ENCODE measurements at regions not wholly inside any gene's neighbourhood (a gene's known extent, or its start where the extent isn't known, plus 50 kb on each side); places are given as distances from the start of the nearest gene placed in this dataset.

DNA sequence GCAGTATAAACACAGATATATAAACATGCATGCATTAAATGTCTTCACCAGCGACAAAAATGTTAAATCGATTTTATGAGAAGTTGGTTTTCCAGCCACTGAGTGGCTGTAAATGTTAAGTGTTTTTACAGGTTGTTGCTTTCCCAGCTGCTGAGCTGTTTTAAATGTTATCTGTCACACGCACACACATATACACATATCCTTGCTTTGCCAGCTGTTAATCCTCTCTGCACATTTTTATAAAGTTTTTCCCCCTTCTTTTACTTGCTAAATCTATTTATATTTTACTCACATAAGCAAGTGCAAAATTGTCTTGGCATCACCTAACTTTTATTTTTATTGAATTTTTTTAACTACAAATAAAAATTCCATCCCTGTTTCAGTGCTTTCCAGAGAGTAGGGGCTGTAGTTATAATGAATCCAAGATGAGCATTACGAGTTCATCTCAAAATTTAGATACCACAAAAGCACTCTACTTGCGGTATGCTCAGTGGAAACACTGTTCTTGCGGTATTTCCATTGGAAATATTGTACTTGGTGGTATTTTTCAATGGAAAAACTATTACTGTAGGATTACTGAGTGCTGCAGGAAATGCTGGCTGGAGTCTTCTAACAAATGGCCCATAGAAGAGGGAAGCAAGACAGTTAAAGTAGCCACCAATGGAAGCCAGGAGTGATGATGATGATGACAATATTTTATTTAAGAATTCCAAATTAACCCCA is 124.9 kb upstream of the KCNJ16 start:
- H3K4me3 ChIP-seq (ENCODE audit: low read length): no peak overlapping the region
- no peak for DNase-seq (ENCODE audit: low read depth)
- TF ChIP-seq, protein P1, sequence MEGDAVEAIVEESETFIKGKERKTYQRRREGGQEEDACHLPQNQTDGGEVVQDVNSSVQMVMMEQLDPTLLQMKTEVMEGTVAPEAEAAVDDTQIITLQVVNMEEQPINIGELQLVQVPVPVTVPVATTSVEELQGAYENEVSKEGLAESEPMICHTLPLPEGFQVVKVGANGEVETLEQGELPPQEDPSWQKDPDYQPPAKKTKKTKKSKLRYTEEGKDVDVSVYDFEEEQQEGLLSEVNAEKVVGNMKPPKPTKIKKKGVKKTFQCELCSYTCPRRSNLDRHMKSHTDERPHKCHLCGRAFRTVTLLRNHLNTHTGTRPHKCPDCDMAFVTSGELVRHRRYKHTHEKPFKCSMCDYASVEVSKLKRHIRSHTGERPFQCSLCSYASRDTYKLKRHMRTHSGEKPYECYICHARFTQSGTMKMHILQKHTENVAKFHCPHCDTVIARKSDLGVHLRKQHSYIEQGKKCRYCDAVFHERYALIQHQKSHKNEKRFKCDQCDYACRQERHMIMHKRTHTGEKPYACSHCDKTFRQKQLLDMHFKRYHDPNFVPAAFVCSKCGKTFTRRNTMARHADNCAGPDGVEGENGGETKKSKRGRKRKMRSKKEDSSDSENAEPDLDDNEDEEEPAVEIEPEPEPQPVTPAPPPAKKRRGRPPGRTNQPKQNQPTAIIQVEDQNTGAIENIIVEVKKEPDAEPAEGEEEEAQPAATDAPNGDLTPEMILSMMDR (IDR thresholded peaks at IDR 0.05; ENCODE audit: insufficient read depth, low read depth, low read length, missing control alignments): no peak

DNA sequence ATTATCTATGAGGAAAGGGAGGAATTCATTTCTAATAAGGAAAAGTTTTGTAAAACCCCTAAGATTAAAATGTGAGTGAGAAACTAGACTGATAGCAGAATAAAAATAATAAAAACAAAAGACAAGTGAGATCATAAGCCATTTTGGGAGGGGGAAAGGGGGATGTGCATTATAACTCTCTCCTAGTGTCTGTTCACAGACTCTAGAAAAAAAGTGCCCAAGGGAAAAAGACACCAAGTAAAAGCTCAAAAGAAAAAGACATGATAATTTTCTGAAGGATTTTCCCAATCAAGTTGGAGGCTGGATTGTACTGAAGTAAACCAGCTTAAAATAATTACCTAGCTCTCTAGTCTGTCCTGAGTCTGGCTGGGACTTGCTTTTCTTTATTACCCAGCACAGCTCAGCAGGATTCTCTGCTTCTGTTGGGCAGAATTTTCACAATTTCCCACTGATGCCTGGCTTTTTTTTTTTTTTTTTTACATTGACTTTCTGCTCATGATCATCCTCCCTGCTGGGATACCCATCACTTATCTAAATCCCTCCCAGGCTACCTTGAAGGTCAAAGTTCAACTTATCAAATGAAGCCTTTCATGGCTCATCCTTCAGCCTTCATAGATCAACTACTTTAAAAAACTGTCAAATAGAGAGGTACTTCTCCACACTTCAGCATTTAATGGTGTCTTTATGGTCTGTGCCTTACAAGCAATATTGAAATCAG is 124.2 kb upstream of the KCNJ16 start:
- no peak overlapping the region for H3K4me3 ChIP-seq (ENCODE audit: low read length)
- DNase-seq (ENCODE audit: low read depth): no peak
- TF ChIP-seq, protein P1 (IDR thresholded peaks at IDR 0.05; ENCODE audit: insufficient read depth, low read depth, low read length, missing control alignments): no peak

DNA sequence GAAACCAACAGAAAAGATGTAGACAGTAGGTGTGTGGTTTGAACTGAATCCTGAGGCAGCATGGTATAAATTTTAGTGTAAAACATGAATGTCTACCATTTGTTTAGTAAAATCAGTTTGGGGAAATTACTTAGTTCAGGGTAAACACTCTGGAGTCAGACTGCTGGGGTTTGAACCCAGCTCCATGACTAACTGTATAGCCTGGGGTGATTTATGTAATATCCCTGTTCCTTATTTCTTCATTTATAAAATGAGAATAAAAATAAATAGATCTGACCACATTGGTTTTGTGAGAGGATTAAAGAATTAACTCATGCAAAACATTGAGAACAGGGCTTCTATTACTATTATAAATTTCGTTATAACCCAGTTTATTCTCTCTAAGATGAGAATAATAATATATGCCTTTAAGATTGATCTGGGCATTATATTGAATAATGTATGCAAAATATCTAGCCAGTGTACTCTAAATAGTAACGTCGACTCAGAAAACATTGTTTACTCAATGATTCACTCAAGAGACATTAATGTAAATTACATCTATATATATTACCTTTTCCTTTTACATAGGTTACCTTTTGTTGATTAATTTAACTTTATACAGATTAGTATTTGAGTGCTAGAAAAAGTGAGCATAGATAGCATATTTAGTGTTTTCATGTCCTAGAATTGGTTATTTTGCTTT is 120.6 kb upstream of the KCNJ16 start:
- DNase-seq (ENCODE audit: low read depth): peak; percentile 60
- TF ChIP-seq, protein P1 (IDR thresholded peaks at IDR 0.05; ENCODE audit: insufficient read depth, low read depth, low read length, missing control alignments): no peak
- H3K4me3 ChIP-seq (ENCODE audit: low read length): no peak overlapping the region

DNA sequence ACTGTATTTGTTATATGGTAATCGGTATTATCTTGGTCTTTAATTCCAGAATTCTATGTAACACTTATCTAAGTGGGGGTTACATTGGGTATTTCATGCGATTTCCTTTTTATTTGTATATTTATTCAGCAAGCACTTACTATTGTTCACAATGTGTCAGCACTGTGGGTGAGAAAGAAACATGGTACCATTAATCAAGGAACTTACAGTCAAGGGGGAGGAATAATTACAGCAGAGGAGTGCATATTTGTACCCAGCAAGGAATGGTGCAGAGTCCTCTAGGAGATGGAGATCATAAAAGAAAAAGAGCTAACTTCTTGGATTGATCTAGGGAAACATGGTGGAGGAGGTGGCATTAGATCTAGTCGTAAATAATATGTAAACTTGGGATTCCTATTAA is 117.0 kb upstream of the KCNJ16 start:
- TF ChIP-seq, protein P1 (IDR thresholded peaks at IDR 0.05; ENCODE audit: insufficient read depth, low read depth, low read length, missing control alignments): no peak
- H3K4me3 ChIP-seq (ENCODE audit: low read length): no peak overlapping the region
- no peak for DNase-seq (ENCODE audit: low read depth)

DNA sequence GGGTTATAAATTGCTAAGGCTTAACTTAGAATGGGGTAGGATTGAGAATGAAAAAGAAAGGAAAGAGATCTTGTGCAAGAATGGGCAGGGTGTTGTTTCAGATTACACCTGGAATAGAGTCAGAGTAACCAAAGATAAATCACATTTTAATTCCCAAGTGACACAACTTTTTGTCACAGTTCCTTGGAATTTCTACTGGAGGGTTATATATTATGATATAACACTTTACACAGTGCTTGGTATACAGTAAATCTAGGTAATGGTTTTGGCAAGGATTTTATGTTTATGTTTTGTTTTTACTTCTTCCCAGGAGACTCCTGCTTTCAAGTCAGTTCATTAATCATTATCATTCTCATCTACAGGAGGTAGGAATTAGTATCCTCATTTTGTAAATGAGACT is 115.7 kb upstream of the KCNJ16 start:
- TF ChIP-seq, protein P1 (IDR thresholded peaks at IDR 0.05; ENCODE audit: insufficient read depth, low read depth, low read length, missing control alignments): no peak
- DNase-seq (ENCODE audit: low read depth): no peak

DNA sequence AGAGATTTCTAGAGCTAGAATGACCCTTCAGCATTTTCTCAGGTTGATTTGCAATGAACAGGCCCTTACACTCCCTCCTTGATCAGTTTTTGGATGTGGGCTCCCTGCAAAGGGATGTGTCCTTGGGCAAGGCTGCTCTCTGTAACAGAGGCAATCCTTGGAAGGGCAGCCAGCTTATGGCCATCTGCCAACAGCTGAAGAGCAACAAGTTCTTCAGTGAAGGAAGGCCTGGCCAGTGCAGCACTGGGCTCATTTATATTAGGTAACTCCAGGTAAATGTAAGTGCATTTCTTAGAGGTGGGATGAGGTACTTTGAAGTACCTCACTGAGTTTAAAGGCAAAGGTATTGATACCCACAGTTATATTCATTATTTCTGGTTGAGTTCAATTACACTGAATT is 114.3 kb upstream of the KCNJ16 start:
- no peak for DNase-seq (ENCODE audit: low read depth)
- TF ChIP-seq, protein P1 (IDR thresholded peaks at IDR 0.05; ENCODE audit: insufficient read depth, low read depth, low read length, missing control alignments): no peak
- H3K4me3 ChIP-seq (ENCODE audit: low read length): no peak overlapping the region

More for the DNA sequence above, 115.7 kb upstream of the KCNJ16 start:
- H3K4me3 ChIP-seq (ENCODE audit: low read length): no peak overlapping the region

Measured in epithelial cell of esophagus (primary cell).